GM12878 (cell line): ENCODE measurements at regions not wholly inside any gene's neighbourhood (a gene's known extent, or its start where the extent isn't known, plus 50 kb on each side); places are given as distances from the start of the nearest gene placed in this dataset.

ENCODE experiments used
- ATAC-seq: fragments of 200-7000 bp; cut with Tn5 transposase; 3 replicates; pipeline ENCODE4 v1.9.1; 2020; ENCODE audit warnings: mild to moderate bottlenecking, moderate library complexity
- BruUV-seq: library from RNA; stranded (reverse); fragments of 400-500 nt; replicated peaks from 2 replicates; lab custom pipeline; 2021; lab: Mats Ljungman, UMichigan
- CTCF ChIA-PET: fragments of 300-600 bp; sonication (Branson Sonifier 250); formaldehyde crosslinking; extraction: SDS; loops from one replicate; lab custom pipeline; 2021; ENCODE audit warnings: inconsistent platforms; lab: Yijun Ruan, JAX
- POLR2A ChIA-PET: fragments of 350-600 bp; formaldehyde crosslinking; extraction: SDS; loops from one replicate; lab custom pipeline; 2021; ENCODE audit warnings: inconsistent platforms; lab: Charles Lee
- RAD21 ChIA-PET: fragments of 300-600 bp; sonication (Branson Sonifier 250); formaldehyde crosslinking; loops from one replicate; lab custom pipeline; 2023; ENCODE audit warnings: antibody characterized with exemption; ENCODE audit not compliant: unreplicated experiment; lab: Charles Lee
- SMC1A ChIA-PET: fragments of 300-600 bp; sonication (Branson Sonifier 250); formaldehyde crosslinking; loops from one replicate; lab custom pipeline; 2023; ENCODE audit not compliant: unreplicated experiment, uncharacterized antibody; lab: Charles Lee
- DNase-seq: peaks from one replicate; pipeline ENCODE4 v3.0.0-alpha.2; 2011; ENCODE audit warnings: low read depth, low spot score
- FAIRE-seq: peaks from 3 replicates; lab custom pipeline; 2011; peaks lifted over from hg19 to GRCh38; lab: Jason Lieb, UNC
- H2AFZ ChIP-seq: 2 replicates; pipeline ENCODE4 v1.6.0; 2011; ENCODE audit warnings: low read depth, low read length, control low read depth; ENCODE audit not compliant: control insufficient read depth
- H3K27ac ChIP-seq: 2 replicates; pipeline ENCODE4 v1.5.1; 2011; ENCODE audit warnings: control low read depth; ENCODE audit not compliant: control insufficient read depth, insufficient read depth
- H3K27me3 ChIP-seq, 2 experiments: replicated peaks in 1 of 2; 2 replicates each; pipeline versions ENCODE4 v1.6.0 to v1.6.1; 2011; ENCODE audit warnings: low read length in 1 of 2; ENCODE audit not compliant: control insufficient read depth in 2 of 2, insufficient read depth in 2 of 2
- H3K36me3 ChIP-seq, 2 experiments: 2 replicates each; pipeline ENCODE4 v1.5.1; 2011; ENCODE audit warnings: low read length in 1 of 2; ENCODE audit not compliant: control insufficient read depth in 2 of 2, insufficient read depth in 2 of 2
- H3K4me1 ChIP-seq: 2 replicates; pipeline ENCODE4 v1.6.1; 2011; ENCODE audit warnings: mild to moderate bottlenecking, low read length, moderate library complexity, mixed read lengths; ENCODE audit not compliant: control insufficient read depth, insufficient read depth
- H3K4me2 ChIP-seq: 2 replicates; pipeline ENCODE4 v1.6.0; 2011; ENCODE audit warnings: control low read depth; ENCODE audit not compliant: control insufficient read depth, insufficient read depth
- H3K4me3 ChIP-seq: fragments of 200-600 bp; sonication (generic); 2 replicates; pipeline ENCODE4 v1.5.1; 2016
- H3K79me2 ChIP-seq: 2 replicates; pipeline ENCODE4 v1.6.0; 2011; ENCODE audit warnings: low read length; ENCODE audit not compliant: control insufficient read depth, insufficient read depth
- H3K9ac ChIP-seq: 2 replicates; pipeline ENCODE4 v1.8.0; 2011; ENCODE audit warnings: low read length, control low read depth, mixed read lengths; ENCODE audit not compliant: control insufficient read depth, insufficient read depth
- H3K9me3 ChIP-seq: replicated peaks from 3 replicates; pipeline ENCODE4 v1.5.1; 2011; ENCODE audit warnings: mild to moderate bottlenecking, low read length; ENCODE audit not compliant: control insufficient read depth, insufficient read depth
- H4K20me1 ChIP-seq: 2 replicates; pipeline ENCODE4 v1.6.0; 2011; ENCODE audit not compliant: control insufficient read depth, insufficient read depth
- CEBPZ ChIP-seq: fragments of 150-350 bp; IDR thresholded peaks from 2 replicates; pipeline ENCODE4 v1.6.1; 2016; ENCODE audit warnings: low read depth, low read length
- E2F8 ChIP-seq: fragments of 450-650 bp; IDR thresholded peaks from 2 replicates; pipeline ENCODE4 v1.6.1; 2018; ENCODE audit warnings: mild to moderate bottlenecking, low read depth, moderate library complexity; ENCODE audit not compliant: partially characterized antibody
- IRF3 ChIP-seq: fragments of 450-650 bp; IDR thresholded peaks from 2 replicates; pipeline ENCODE4 v1.6.1; 2014; ENCODE audit warnings: mild to moderate bottlenecking
- MLLT1 ChIP-seq: fragments of 450-650 bp; IDR thresholded peaks from 2 replicates; pipeline ENCODE4 v1.6.1; 2016; ENCODE audit warnings: mild to moderate bottlenecking
- SMAD5 ChIP-seq: IDR thresholded peaks from 2 replicates; pipeline ENCODE4 v1.6.1; 2016; ENCODE audit warnings: antibody characterized with exemption, low read depth
- ZBTB40 ChIP-seq: fragments of 450-650 bp; IDR thresholded peaks from 2 replicates; pipeline ENCODE4 v1.6.1; 2016; ENCODE audit warnings: mild to moderate bottlenecking, moderate library complexity, borderline replicate concordance
- WGBS: methylation state at CpG from one replicate; pipeline ENCODE4 v1.1.6; 2016; ENCODE audit warnings: low lambda C conversion rate; ENCODE audit not compliant: insufficient replicate concordance, insufficient coverage; ENCODE audit errors: missing lambda C conversion rate; 5-methylcytosine and 5-hydroxymethylcytosine counted together
- in situ Hi-C: fragments of 300-500 bp; cut with MboI; formaldehyde crosslinking; loops from 9 replicates; pipeline ENCODE4 v1.14.3; 2018; ENCODE audit warnings: mixed read lengths
- intact Hi-C: fragments of 100-400 bp; cut with micrococcal nuclease; formaldehyde crosslinking; loops from one replicate; pipeline ENCODE4 v1.14.2; 2022; ENCODE audit not compliant: unreplicated experiment

GRCh38 chr3:171940151-171940649 is 97.1 kb downstream of the TMEM212 start (continued):
- no peak for TF ChIP-seq ZBTB40
- TF ChIP-seq SMAD5: no peak

- Histone ChIP-seq H3K27me3 (no peaks in the 10 kb centered on the region), H3K27ac (no peak overlapping the region), H3K36me3 (no peaks in the 10 kb centered on the region), H3K4me2 (no peak overlapping the region)
- DNase-seq: no peak
- intact Hi-C loops: no loop called here
- RAD21 ChIA-PET: no interaction called here
- TF ChIP-seq MLLT1 (0 out of 2 replicates have a peak, but pooled peaks have one; percentile 26), E2F8 (no peak), IRF3 (no peak), CEBPZ (no peak)
- TF ChIP-seq, all 136 proteins: peak for 1
- no peaks in the 10 kb centered on the region for H4K20me1 ChIP-seq
- no peak overlapping the region for H3K4me3 ChIP-seq
- 54% methylated on average over 17 of the region's 17 CpGs for WGBS
- no peaks in the 10 kb centered on the region for H3K79me2 ChIP-seq
- no peak overlapping the region for H3K9ac ChIP-seq
- FAIRE-seq (no peak), ATAC-seq (no peak; the same call in 2 of the 3 replicates)
- in situ Hi-C loops: no loop called here
- no peaks in the 10 kb centered on the region for H3K9me3 ChIP-seq
- BruUV-seq: no TSS peak
- no peaks in the 10 kb centered on the region for H3K4me1 ChIP-seq
- POLR2A ChIA-PET: interaction anchor here (0.6 kb wide), 1 partner anchor 47 kb away, joined by 6 read pairs; no protein-coding TSS in a partner anchor
- SMC1A ChIA-PET: no interaction called here
- CTCF ChIA-PET: interaction anchor here (0.9 kb wide), 1 partner anchor 28 kb away, joined by 3 read pairs; no protein-coding TSS in a partner anchor
- H2AFZ ChIP-seq: no peak overlapping the region
Observed at GRCh38 chr3:171943262-171944117, 95.9 kb upstream of the FNDC3B start.
